Smooth muscle cell (in vitro differentiated cells): ENCODE measurements at regions not wholly inside any gene's neighbourhood (a gene's known extent, or its start where the extent isn't known, plus 50 kb on each side); places are given as distances from the start of the nearest gene placed in this dataset.
"Not testable (repeated sequence)": the region's sequence is repeated elsewhere in the genome, so short reads cannot be mapped to it uniquely, and the experiment has no call there.

ENCODE experiments used
- DNase-seq: peaks from one replicate; lab custom pipeline; 2025; ENCODE audit not compliant: unreplicated experiment; lab: John Stamatoyannopoulos, UW
- H2AFZ ChIP-seq: fragments of 200-600 bp; sonication (generic); 2 replicates; pipeline ENCODE4 v1.6.0; 2016; ENCODE audit warnings: antibody characterized with exemption, low read depth, mild to moderate bottlenecking
- H3F3A ChIP-seq: fragments of 200-600 bp; sonication (generic); 2 replicates; pipeline ENCODE4 v1.6.0; 2017; ENCODE audit warnings: antibody characterized with exemption, low read depth
- H3K27ac ChIP-seq: fragments of 200-600 bp; sonication (generic); 2 replicates; pipeline ENCODE4 v1.5.1; 2016; ENCODE audit warnings: low read depth, mild to moderate bottlenecking
- H3K27me3 ChIP-seq: fragments of 200-600 bp; sonication (generic); 2 replicates; pipeline ENCODE4 v1.6.1; 2016; ENCODE audit warnings: low read depth, mild to moderate bottlenecking
- H3K36me3 ChIP-seq: fragments of 200-600 bp; sonication (generic); 2 replicates; pipeline ENCODE4 v1.5.1; 2016; ENCODE audit warnings: low read depth
- H3K4me1 ChIP-seq: fragments of 200-600 bp; sonication (generic); 2 replicates; pipeline ENCODE4 v1.5.1; 2016; ENCODE audit warnings: low read depth
- H3K4me2 ChIP-seq: fragments of 200-600 bp; sonication (generic); 2 replicates; pipeline ENCODE4 v1.6.0; 2016; ENCODE audit warnings: mild to moderate bottlenecking
- H3K4me3 ChIP-seq: fragments of 200-600 bp; sonication (generic); 2 replicates; pipeline ENCODE4 v1.5.1; 2016; ENCODE audit warnings: mild to moderate bottlenecking
- H3K79me2 ChIP-seq: fragments of 200-600 bp; sonication (generic); 2 replicates; pipeline ENCODE4 v1.6.0; 2016; ENCODE audit warnings: low read depth, mild to moderate bottlenecking
- H3K9ac ChIP-seq: fragments of 200-600 bp; sonication (generic); 2 replicates; pipeline ENCODE4 v1.6.0; 2016; ENCODE audit warnings: low read depth
- H3K9me3 ChIP-seq: fragments of 200-600 bp; sonication (generic); replicated peaks from 2 replicates; pipeline ENCODE4 v1.5.1; 2016; ENCODE audit warnings: low read depth
- H4K20me1 ChIP-seq: fragments of 200-600 bp; sonication (generic); 2 replicates; pipeline ENCODE4 v1.6.0; 2016; ENCODE audit warnings: low read depth
- WGBS: methylation state at CpG from one replicate; pipeline ENCODE4 v1.1.7; 2016; ENCODE audit warnings: low lambda C conversion rate; 5-methylcytosine and 5-hydroxymethylcytosine counted together
- TF ChIP-seq, protein P1 (sequence below): fragments of 200-600 bp; sonication (generic); IDR thresholded peaks from 2 replicates; pipeline ENCODE4 v1.5.1; 2017; ENCODE audit warnings: borderline replicate concordance, mild to moderate bottlenecking, antibody characterized with exemption; ENCODE audit not compliant: insufficient read depth, poor library complexity, severe bottlenecking

DNA sequence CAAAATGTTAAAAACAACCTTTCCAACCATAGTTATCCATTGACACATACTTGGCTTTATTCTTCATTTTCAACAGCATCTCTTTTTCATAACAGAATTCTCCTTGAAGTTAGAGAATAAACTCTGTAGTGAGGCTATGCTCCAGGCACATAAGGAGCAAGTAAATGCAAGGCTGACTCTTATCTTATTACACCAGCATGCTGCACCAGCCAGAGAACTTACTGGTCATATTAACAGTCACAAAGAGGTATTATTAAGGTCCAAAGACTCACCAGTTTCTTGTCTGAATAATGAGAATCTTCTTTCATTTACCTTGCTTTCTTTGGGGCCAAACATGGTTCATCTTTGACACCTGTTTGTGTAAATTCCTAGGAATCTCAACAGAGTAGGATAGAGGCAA lies 71.3 kb upstream of the IVNS1ABP start:
- Histone ChIP-seq H4K20me1 (no peaks in the 10 kb centered on the region), H3K36me3 (no peaks in the 10 kb centered on the region), H3K27me3 (no peaks in the 10 kb centered on the region), H3F3A (no peaks in the 10 kb centered on the region), H3K9me3 (no peaks in the 10 kb centered on the region), H3K4me2 (no peak overlapping the region), H2AFZ (no peak overlapping the region), H3K79me2 (no peaks in the 10 kb centered on the region), H3K4me3 (no peak overlapping the region), H3K9ac (no peak overlapping the region), H3K27ac (no peak overlapping the region), H3K4me1 (no peaks in the 10 kb centered on the region)
- TF ChIP-seq, protein P1, sequence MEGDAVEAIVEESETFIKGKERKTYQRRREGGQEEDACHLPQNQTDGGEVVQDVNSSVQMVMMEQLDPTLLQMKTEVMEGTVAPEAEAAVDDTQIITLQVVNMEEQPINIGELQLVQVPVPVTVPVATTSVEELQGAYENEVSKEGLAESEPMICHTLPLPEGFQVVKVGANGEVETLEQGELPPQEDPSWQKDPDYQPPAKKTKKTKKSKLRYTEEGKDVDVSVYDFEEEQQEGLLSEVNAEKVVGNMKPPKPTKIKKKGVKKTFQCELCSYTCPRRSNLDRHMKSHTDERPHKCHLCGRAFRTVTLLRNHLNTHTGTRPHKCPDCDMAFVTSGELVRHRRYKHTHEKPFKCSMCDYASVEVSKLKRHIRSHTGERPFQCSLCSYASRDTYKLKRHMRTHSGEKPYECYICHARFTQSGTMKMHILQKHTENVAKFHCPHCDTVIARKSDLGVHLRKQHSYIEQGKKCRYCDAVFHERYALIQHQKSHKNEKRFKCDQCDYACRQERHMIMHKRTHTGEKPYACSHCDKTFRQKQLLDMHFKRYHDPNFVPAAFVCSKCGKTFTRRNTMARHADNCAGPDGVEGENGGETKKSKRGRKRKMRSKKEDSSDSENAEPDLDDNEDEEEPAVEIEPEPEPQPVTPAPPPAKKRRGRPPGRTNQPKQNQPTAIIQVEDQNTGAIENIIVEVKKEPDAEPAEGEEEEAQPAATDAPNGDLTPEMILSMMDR = no peak
- DNase-seq = no peak

DNA sequence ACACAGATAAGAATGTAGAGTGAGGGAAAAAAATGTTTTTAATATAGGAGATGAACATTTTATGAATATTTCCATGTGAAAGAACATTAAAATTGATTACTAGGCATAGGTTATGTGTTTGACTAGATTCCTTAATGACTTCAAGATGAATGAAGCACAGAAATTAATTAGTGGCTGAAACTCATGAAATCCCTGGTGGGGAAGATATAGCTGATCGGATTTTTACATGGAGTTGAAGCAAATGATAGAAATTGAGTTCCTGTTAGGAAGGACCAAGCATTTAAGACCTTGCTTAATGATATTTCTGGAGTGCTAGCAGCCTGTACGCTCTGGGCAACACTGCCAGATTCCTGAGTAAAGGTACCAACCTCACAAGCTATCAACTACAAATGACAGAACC lies 68.9 kb upstream of the IVNS1ABP start:
- Histone ChIP-seq H3K79me2 (no peaks in the 10 kb centered on the region), H3K4me3 (no peak overlapping the region), H3K36me3 (no peaks in the 10 kb centered on the region), H3K9me3 (no peaks in the 10 kb centered on the region), H2AFZ (no peak overlapping the region), H3K9ac (no peak overlapping the region), H3K27me3 (no peaks in the 10 kb centered on the region), H3K4me1 (no peaks in the 10 kb centered on the region), H4K20me1 (no peaks in the 10 kb centered on the region), H3K4me2 (no peak overlapping the region), H3F3A (no peaks in the 10 kb centered on the region), H3K27ac (no peak overlapping the region)
- no peak for DNase-seq
- TF ChIP-seq, protein P1 = no peak
- 94% methylated on average over 2 of the region's 2 CpGs for WGBS

DNA sequence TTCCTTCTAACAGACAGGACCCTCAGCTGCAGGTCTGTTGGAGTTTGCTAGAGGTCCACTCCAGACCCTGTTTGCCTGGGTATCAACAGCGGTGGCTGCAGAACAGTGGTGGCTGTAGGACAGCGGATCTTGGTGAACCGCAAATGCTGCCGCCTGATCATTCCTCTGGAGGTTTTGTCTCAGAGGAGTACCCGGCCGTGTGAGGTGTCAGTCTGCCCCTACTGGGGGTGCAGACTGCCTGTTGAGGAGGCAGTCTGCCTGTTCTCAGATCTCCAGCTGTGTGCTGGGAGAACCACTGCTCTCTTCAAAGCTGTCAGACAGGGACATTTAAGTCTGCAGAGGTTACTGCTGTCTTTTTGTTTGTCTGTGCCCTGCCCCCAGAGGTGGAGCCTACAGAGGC lies 66.8 kb upstream of the IVNS1ABP start:
- not testable (repeated sequence) for H3K4me2 ChIP-seq, H3K79me2 ChIP-seq, H3K9ac ChIP-seq, H3K4me1 ChIP-seq, H2AFZ ChIP-seq, H3K4me3 ChIP-seq, H3K9me3 ChIP-seq, DNase-seq, H3F3A ChIP-seq, H3K36me3 ChIP-seq, H3K27ac ChIP-seq, H3K27me3 ChIP-seq, H4K20me1 ChIP-seq
- WGBS = 87% methylated on average over 6 of the region's 6 CpGs

DNA sequence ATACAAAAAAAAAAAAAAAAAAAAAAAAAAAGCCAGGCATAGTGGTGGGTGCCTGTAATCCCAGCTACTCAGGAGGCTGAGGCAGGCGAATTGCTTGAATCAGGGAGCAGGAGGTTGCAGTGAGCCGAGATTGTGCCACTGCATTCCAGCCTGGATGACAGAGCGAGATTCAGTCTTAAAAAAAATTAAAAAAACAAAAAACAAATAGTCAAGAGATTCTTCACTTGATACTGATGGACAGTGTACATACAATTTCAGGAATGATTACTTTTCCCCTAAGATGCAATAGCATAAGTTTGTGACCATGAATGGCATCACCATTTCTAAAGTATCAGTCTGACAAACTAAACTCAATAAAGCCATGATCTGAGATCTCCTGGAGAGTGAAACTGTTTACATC lies 60.8 kb upstream of the IVNS1ABP start:
- Histone ChIP-seq H3K9me3 (no peaks in the 10 kb centered on the region), H3K4me3 (no peak overlapping the region), H3K4me1 (no peaks in the 10 kb centered on the region), H3K9ac (no peak overlapping the region), H3K4me2 (no peak overlapping the region), H3K27ac (no peak overlapping the region), H3K79me2 (no peaks in the 10 kb centered on the region), H3F3A (no peaks in the 10 kb centered on the region), H3K36me3 (no peaks in the 10 kb centered on the region), H3K27me3 (no peaks in the 10 kb centered on the region), H4K20me1 (no peaks in the 10 kb centered on the region), H2AFZ (no peak overlapping the region)
- TF ChIP-seq, protein P1 = no peak
- 84% methylated on average over 3 of the region's 3 CpGs for WGBS
- no peak for DNase-seq
